ENCODE measurements at regions not wholly inside any gene's neighbourhood (a gene's known extent, or its start where the extent isn't known, plus 50 kb on each side); places are given as distances from the start of the nearest gene placed in this dataset.

GRCh38 chr15:69963385-69963784 lies 134.3 kb downstream of the TLE3 start:
- no peak for TF ChIP-seq CTCF (IDR thresholded peaks at IDR 0.05)
- TF ChIP-seq POLR2A (IDR thresholded peaks at IDR 0.05), result no peak
